Fibroblast of lung (primary cell): ENCODE measurements at regions not wholly inside any gene's neighbourhood (a gene's known extent, or its start where the extent isn't known, plus 50 kb on each side); places are given as distances from the start of the nearest gene placed in this dataset.

Experiments used
- EZH2 ChIP-seq: IDR thresholded peaks from 2 replicates; pipeline ENCODE4 v1.5.1; 2012; ENCODE audit warnings: low read length, control low read depth, mild to moderate bottlenecking; ENCODE audit errors: missing control alignments
- TF ChIP-seq, protein P1 (sequence below), 2 donors: IDR thresholded peaks in 1 of 2; conservative IDR thresholded peaks in 1 of 2; 1 replicate in 1 of 2; 2 replicates in 1 of 2; pipeline ENCODE4 v1.5.1; 2011 to 2012; ENCODE audit warnings: low read length in 2 of 2, control low read depth in 1 of 2, inconsistent platforms in 1 of 2, low read depth in 1 of 2, mild to moderate bottlenecking in 1 of 2

GRCh38 chr5:34483442-34484033, 172.6 kb upstream of the RAI14 start:
- TF ChIP-seq, protein P1, sequence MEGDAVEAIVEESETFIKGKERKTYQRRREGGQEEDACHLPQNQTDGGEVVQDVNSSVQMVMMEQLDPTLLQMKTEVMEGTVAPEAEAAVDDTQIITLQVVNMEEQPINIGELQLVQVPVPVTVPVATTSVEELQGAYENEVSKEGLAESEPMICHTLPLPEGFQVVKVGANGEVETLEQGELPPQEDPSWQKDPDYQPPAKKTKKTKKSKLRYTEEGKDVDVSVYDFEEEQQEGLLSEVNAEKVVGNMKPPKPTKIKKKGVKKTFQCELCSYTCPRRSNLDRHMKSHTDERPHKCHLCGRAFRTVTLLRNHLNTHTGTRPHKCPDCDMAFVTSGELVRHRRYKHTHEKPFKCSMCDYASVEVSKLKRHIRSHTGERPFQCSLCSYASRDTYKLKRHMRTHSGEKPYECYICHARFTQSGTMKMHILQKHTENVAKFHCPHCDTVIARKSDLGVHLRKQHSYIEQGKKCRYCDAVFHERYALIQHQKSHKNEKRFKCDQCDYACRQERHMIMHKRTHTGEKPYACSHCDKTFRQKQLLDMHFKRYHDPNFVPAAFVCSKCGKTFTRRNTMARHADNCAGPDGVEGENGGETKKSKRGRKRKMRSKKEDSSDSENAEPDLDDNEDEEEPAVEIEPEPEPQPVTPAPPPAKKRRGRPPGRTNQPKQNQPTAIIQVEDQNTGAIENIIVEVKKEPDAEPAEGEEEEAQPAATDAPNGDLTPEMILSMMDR (conservative IDR thresholded peaks at IDR 0.05 in 1 of 2, IDR thresholded peaks at IDR 0.05 in 1 of 2; ENCODE audit: low read depth in 1 of 2, low read length in 2 of 2): no peak
- no peak for TF ChIP-seq EZH2
